ENCODE measurements at regions not wholly inside any gene's neighbourhood (a gene's known extent, or its start where the extent isn't known, plus 50 kb on each side); places are given as distances from the start of the nearest gene placed in this dataset.
A peak's percentile ranks its signal among the peaks of the same experiment; 100 is the strongest.

- TF ChIP-seq CTCF (IDR thresholded peaks at IDR 0.05; ENCODE audit: low read depth, low read length) = peak; percentile 27
- no peak for TF ChIP-seq EZH2phosphoT487 (IDR thresholded peaks at IDR 0.05; ENCODE audit: low read depth)
Measured at GRCh38 chr2:23330214-23330613, 54.8 kb upstream of the KLHL29 start.
